Epithelial cell of proximal tubule (primary cell): ENCODE measurements at regions not wholly inside any gene's neighbourhood (a gene's known extent, or its start where the extent isn't known, plus 50 kb on each side); places are given as distances from the start of the nearest gene placed in this dataset.

ENCODE experiments used
- DNase-seq: peaks from one replicate; pipeline ENCODE4 v3.0.0-alpha.2; 2011; ENCODE audit warnings: low read depth
- H3K4me3 ChIP-seq: 2 replicates; pipeline ENCODE4 v1.5.1; 2011; ENCODE audit warnings: low read depth, mild to moderate bottlenecking, low read length
- TF ChIP-seq, protein P1 (sequence below): conservative IDR thresholded peaks from 2 replicates; pipeline ENCODE4 v1.5.1; 2012; ENCODE audit warnings: low read depth, mild to moderate bottlenecking, low read length

DNA sequence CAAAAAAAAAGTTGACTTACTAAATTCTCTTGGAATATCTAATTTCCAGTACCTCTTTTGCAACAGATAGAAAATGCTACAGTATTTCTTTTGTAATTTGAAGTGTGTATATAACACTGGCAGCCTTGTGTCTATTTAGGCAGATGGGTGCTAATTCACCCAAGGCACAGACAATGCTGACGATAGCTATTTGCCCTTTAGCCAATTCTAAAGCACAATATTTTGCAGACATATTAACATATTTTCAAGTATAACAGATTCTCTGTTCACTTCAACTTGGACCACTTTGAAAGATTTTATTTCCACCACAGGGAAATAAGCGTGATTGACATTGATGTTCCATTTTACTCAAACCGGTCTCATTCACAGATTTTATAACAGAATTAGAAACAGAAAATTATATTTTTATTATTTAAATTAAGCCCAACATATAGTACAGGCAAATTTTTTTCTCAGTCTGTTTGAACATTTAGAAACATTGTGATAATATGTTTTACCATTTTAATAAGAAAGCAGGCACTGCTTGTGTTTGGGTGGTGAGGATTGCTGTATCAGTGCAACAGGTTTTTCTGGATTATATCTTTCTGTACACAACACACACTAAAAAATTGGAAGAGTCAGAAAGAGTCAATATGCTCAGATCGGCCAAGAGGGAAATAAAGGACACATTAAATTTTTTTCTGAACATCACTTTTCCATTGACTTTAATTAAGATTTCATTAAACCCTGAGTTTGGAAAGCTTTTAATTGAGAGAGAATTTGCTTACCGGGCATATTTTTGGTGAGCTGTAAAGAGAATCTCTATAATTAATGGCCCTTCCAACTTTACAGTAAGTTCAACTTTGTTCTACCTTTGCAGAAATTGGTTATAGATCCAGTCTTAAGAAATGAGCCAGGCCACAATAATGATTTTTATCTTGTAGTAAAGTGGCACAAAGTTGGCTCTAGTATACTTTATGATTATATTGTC, 327.3 kb upstream of the NR2F2 start:
- no peak overlapping the region for H3K4me3 ChIP-seq
- TF ChIP-seq, protein P1, sequence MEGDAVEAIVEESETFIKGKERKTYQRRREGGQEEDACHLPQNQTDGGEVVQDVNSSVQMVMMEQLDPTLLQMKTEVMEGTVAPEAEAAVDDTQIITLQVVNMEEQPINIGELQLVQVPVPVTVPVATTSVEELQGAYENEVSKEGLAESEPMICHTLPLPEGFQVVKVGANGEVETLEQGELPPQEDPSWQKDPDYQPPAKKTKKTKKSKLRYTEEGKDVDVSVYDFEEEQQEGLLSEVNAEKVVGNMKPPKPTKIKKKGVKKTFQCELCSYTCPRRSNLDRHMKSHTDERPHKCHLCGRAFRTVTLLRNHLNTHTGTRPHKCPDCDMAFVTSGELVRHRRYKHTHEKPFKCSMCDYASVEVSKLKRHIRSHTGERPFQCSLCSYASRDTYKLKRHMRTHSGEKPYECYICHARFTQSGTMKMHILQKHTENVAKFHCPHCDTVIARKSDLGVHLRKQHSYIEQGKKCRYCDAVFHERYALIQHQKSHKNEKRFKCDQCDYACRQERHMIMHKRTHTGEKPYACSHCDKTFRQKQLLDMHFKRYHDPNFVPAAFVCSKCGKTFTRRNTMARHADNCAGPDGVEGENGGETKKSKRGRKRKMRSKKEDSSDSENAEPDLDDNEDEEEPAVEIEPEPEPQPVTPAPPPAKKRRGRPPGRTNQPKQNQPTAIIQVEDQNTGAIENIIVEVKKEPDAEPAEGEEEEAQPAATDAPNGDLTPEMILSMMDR = no peak
- DNase-seq = no peak

DNA sequence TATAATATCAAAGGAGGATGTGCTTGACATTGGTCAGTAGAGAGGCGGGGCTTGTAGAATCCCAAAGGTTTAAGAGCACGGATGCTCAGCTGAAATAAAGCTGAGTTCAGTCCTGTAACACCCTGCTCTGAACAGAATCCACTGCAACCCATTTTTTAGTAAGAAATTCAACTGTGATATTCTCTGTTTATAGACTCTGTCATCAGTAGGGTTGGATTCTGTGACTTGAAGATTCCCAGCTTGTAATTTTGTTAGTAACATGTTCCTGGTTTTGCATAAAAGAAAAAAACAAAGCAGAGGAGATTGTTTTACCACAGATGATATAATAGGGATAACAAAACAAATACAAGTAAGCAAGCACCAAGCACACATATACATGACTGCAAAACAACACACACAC, 324.6 kb upstream of the NR2F2 start:
- no peak for DNase-seq
- H3K4me3 ChIP-seq = no peak overlapping the region
- TF ChIP-seq, protein P1 = no peak

DNA sequence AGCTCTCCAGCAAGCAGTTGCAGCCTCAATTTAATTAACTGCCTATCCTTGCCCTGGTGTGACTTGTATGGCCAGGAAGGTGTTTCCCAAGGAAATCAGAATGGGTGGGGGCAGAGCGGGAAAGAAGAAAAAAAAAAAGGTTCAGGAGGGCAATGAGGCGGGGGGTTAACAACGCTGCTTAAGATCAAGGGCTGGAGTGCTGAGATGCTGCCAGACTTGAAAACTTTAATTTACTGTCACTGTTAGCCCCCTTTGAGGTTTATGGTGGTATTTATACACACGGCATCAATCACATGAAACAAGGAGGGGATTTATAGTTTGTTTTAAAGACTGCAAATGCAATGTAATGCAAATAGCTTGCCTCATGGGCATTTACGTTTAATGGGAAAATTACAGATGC, 319.4 kb upstream of the NR2F2 start:
- no peak for DNase-seq
- TF ChIP-seq, protein P1 = no peak
- no peak overlapping the region for H3K4me3 ChIP-seq

DNA sequence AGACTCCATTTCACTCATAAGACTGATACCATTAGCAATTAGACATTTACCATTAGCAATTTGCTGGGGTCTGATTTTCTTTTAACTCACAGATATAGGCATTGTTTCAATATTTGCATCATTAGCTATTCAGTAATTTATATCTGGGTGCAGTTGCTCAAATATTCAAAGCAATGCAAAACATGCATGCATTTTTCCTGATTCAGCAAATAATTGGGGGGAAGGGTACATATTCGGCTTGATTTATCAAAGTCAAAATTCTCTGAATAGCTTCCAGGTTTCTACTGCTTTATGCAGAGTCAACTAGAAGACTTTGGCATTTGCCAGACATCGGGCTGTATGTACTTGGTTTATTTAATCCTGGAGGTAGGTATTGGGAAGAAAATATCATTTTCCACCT, 315.6 kb upstream of the NR2F2 start:
- no peak overlapping the region for H3K4me3 ChIP-seq
- DNase-seq = no peak
- TF ChIP-seq, protein P1 = no peak

DNA sequence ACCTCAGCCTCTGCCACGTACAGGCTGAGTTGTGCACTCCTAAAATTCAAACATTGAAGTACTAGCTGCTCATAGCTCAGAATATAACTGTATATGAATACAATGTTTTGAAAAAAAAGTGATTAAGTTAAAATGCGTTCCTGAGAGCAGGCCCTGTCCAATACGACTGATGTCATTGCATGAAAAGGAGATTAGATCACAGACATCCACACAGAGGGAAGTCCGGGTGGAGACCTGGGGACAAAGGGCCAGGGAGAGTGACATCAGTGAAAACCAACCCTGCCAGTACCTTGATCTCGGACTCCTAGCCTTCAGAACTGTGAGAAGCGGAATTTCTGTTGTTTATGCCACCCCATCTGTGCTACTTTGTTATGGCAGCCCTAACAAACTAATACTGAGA, 311.4 kb upstream of the NR2F2 start:
- H3K4me3 ChIP-seq = no peak overlapping the region
- DNase-seq = no peak
- TF ChIP-seq, protein P1 = no peak

DNA sequence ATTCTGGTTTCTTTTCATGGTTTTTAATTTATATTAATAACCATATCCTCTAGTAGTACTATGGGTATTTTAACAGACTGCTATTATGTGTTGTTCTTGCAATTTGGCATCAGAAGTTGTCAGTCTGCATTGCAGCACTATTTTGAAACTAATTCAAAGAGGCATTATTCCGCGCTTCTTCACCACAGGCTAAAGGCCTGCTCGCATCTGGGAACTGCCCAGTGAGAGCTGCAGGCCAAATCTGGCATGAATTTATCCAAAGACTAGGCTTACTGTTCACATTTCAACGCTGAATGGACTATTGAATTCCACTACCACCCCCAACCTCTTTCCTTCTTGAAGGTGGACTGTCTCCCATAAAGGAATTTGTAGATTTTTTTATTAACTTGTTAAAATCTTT, 310.4 kb upstream of the NR2F2 start:
- TF ChIP-seq, protein P1 = no peak
- DNase-seq = no peak
- H3K4me3 ChIP-seq = no peak overlapping the region

DNA sequence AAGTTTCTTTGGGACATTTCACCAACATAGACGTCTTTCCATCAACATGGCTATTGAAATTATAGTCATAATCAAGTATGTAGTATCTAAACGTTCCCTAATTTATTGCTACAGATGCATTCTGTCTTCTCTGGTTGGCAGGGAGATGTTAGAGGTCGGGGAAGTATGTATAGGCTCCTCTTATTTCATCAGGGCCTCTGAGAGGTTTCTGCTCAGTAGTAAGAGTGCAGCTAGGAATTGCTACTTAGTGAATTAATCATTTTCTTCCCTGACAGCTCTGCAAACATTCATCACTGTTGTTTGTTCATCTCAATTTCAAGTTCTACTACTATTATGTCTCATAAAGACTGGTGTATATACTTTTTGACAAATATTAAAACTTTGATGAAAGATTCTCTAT, 309.7 kb upstream of the NR2F2 start:
- TF ChIP-seq, protein P1 = no peak
- no peak for DNase-seq
- H3K4me3 ChIP-seq = no peak overlapping the region
